ENCODE measurements at regions not wholly inside any gene's neighbourhood (a gene's known extent, or its start where the extent isn't known, plus 50 kb on each side); places are given as distances from the start of the nearest gene placed in this dataset.

GRCh38 chr2:4256351-4256750, 553.0 kb downstream of the DCDC2C start:
- peaks cover 0 to under 1% (median 0%) of the 10 kb centered on the region in 5 donors for H3K27me3 Mint-ChIP-seq
- H3K4me3 Mint-ChIP-seq, result no peak overlapping the region
- no peak for DNase-seq
- POLR2A ChIA-PET, result no interaction called here
- no peak overlapping the region for H3K27ac Mint-ChIP-seq
- no peaks in the 10 kb centered on the region for H3K4me1 Mint-ChIP-seq
- H3K36me3 Mint-ChIP-seq, result no peaks in the 10 kb centered on the region
- no peak for ATAC-seq
- H3K9me3 Mint-ChIP-seq, result peaks cover 0 to 15% (median 0%) of the 10 kb centered on the region in 9 donors

- H3K4me3 Mint-ChIP-seq, result no peak overlapping the region
- H3K4me1 Mint-ChIP-seq, result no peaks in the 10 kb centered on the region
- peaks cover 0 to 15% (median 3%) of the 10 kb centered on the region in 9 donors for H3K9me3 Mint-ChIP-seq
- no peak overlapping the region for H3K27ac Mint-ChIP-seq
- H3K36me3 Mint-ChIP-seq, result no peaks in the 10 kb centered on the region
- no peak for ATAC-seq
- POLR2A ChIA-PET, result no interaction called here
- no peak for DNase-seq
- no peaks in the 10 kb centered on the region for H3K27me3 Mint-ChIP-seq
These were observed 555.2 kb downstream of the DCDC2C start for GRCh38 chr2:4258563-4258962.

- Mint-ChIP-seq H3K27ac (no peak overlapping the region), H3K4me3 (no peak overlapping the region), H3K9me3 (peaks cover 0 to 11% (median 3%) of the 10 kb centered on the region in 9 donors), H3K27me3 (no peaks in the 10 kb centered on the region), H3K36me3 (no peaks in the 10 kb centered on the region), H3K4me1 (no peaks in the 10 kb centered on the region)
- no peak for DNase-seq
- ATAC-seq, result no peak
- POLR2A ChIA-PET, result no interaction called here
These were observed 562.6 kb downstream of the DCDC2C start for GRCh38 chr2:4265936-4266335.

- Mint-ChIP-seq H3K4me3 (no peak overlapping the region), H3K9me3 (peaks cover 0 to 6% (median 0%) of the 10 kb centered on the region in 9 donors), H3K4me1 (no peaks in the 10 kb centered on the region), H3K36me3 (no peaks in the 10 kb centered on the region), H3K27me3 (no peaks in the 10 kb centered on the region), H3K27ac (no peak overlapping the region)
- no peak for DNase-seq
- POLR2A ChIA-PET, result no interaction called here
- no peak for ATAC-seq
These were observed 566.5 kb downstream of the DCDC2C start for GRCh38 chr2:4269885-4270284.

- DNase-seq (no peak), ATAC-seq (no peak)
- Mint-ChIP-seq H3K4me1 (peaks cover 0 to 2% (median 0%) of the 10 kb centered on the region in 4 donors), H3K27ac (no peak overlapping the region), H3K4me3 (no peak overlapping the region), H3K9me3 (peaks cover 2 to 14% (median 6%) of the 10 kb centered on the region in 9 donors), H3K36me3 (no peaks in the 10 kb centered on the region), H3K27me3 (no peaks in the 10 kb centered on the region)
- POLR2A ChIA-PET, result no interaction called here
These were observed 569.0 kb downstream of the DCDC2C start for GRCh38 chr2:4272261-4272858.

- DNase-seq (no peak), ATAC-seq (no peak)
- Mint-ChIP-seq H3K27ac (no peak overlapping the region), H3K9me3 (peaks cover 0 to 28% (median 9%) of the 10 kb centered on the region in 9 donors), H3K36me3 (no peaks in the 10 kb centered on the region), H3K4me3 (no peak overlapping the region), H3K27me3 (no peaks in the 10 kb centered on the region), H3K4me1 (peaks cover 0 to 2% (median 0%) of the 10 kb centered on the region in 4 donors)
- POLR2A ChIA-PET, result no interaction called here
These were observed 575.0 kb downstream of the DCDC2C start for GRCh38 chr2:4278392-4278791.

GRCh38 chr2:4279431-4279830, 576.1 kb downstream of the DCDC2C start:
- Mint-ChIP-seq H3K27me3 (no peaks in the 10 kb centered on the region), H3K9me3 (peaks cover 3 to 28% (median 10%) of the 10 kb centered on the region in 9 donors), H3K4me3 (no peak overlapping the region), H3K27ac (peak overlapping the region in 1 of 10 donors; percentile 33), H3K4me1 (peaks cover 0 to 2% (median 0%) of the 10 kb centered on the region in 4 donors), H3K36me3 (no peaks in the 10 kb centered on the region)
- no peak for DNase-seq
- no peak for ATAC-seq
- POLR2A ChIA-PET, result no interaction called here

- DNase-seq (no peak), ATAC-seq (no peak)
- peaks cover 0 to 4% (median 0%) of the 10 kb centered on the region in 3 donors for H3K36me3 Mint-ChIP-seq
- no peaks in the 10 kb centered on the region for H3K27me3 Mint-ChIP-seq
- POLR2A ChIA-PET, result no interaction called here
- H3K9me3 Mint-ChIP-seq, result peaks cover 0 to 21% (median 3%) of the 10 kb centered on the region in 9 donors
- peaks cover 0 to 4% (median 0%) of the 10 kb centered on the region in 4 donors for H3K4me1 Mint-ChIP-seq
- H3K4me3 Mint-ChIP-seq, result no peak overlapping the region
- H3K27ac Mint-ChIP-seq, result no peak overlapping the region
These were observed 588.1 kb downstream of the DCDC2C start for GRCh38 chr2:4291430-4291829.

- Mint-ChIP-seq H3K4me3 (no peak overlapping the region), H3K36me3 (no peaks in the 10 kb centered on the region), H3K27ac (no peak overlapping the region), H3K4me1 (peaks cover 0 to 11% (median 0%) of the 10 kb centered on the region in 4 donors), H3K9me3 (peaks cover 0 to 14% (median 2%) of the 10 kb centered on the region in 9 donors), H3K27me3 (no peaks in the 10 kb centered on the region)
- POLR2A ChIA-PET, result no interaction called here
- ATAC-seq (no peak), DNase-seq (no peak)
These were observed 592.3 kb downstream of the DCDC2C start for GRCh38 chr2:4295680-4296079.

- Mint-ChIP-seq H3K4me3 (no peak overlapping the region), H3K9me3 (peaks cover 0 to 7% (median 4%) of the 10 kb centered on the region in 9 donors), H3K4me1 (peaks cover 0 to 7% (median 0%) of the 10 kb centered on the region in 4 donors), H3K27me3 (no peaks in the 10 kb centered on the region), H3K36me3 (no peaks in the 10 kb centered on the region), H3K27ac (no peak overlapping the region)
- no peak for ATAC-seq
- DNase-seq, result no peak
- POLR2A ChIA-PET, result no interaction called here
These were observed 597.2 kb downstream of the DCDC2C start for GRCh38 chr2:4300616-4301015.

GRCh38 chr2:4324531-4324930, 621.2 kb downstream of the DCDC2C start:
- H3K4me3 Mint-ChIP-seq, result no peak overlapping the region
- POLR2A ChIA-PET, result no interaction called here
- H3K36me3 Mint-ChIP-seq, result no peaks in the 10 kb centered on the region
- no peak for DNase-seq
- peaks cover 0 to 16% (median 4%) of the 10 kb centered on the region in 9 donors for H3K9me3 Mint-ChIP-seq
- no peaks in the 10 kb centered on the region for H3K4me1 Mint-ChIP-seq
- no peak overlapping the region for H3K27ac Mint-ChIP-seq
- ATAC-seq, result no peak
- no peaks in the 10 kb centered on the region for H3K27me3 Mint-ChIP-seq

GRCh38 chr2:4336864-4337263, 633.5 kb downstream of the DCDC2C start:
- no peak for ATAC-seq
- no peak overlapping the region for H3K27ac Mint-ChIP-seq
- H3K4me3 Mint-ChIP-seq, result no peak overlapping the region
- H3K27me3 Mint-ChIP-seq, result no peaks in the 10 kb centered on the region
- H3K4me1 Mint-ChIP-seq, result no peaks in the 10 kb centered on the region
- no peak for DNase-seq
- no peaks in the 10 kb centered on the region for H3K36me3 Mint-ChIP-seq
- POLR2A ChIA-PET, result no interaction called here
- H3K9me3 Mint-ChIP-seq, result peaks cover 0 to 14% (median 4%) of the 10 kb centered on the region in 9 donors

GRCh38 chr2:4338345-4338744, 635.0 kb downstream of the DCDC2C start:
- no peaks in the 10 kb centered on the region for H3K36me3 Mint-ChIP-seq
- no peaks in the 10 kb centered on the region for H3K27me3 Mint-ChIP-seq
- H3K4me3 Mint-ChIP-seq, result no peak overlapping the region
- H3K27ac Mint-ChIP-seq, result no peak overlapping the region
- DNase-seq, result no peak
- POLR2A ChIA-PET, result no interaction called here
- H3K9me3 Mint-ChIP-seq, result peaks cover 2 to 20% (median 8%) of the 10 kb centered on the region in 9 donors
- no peak for ATAC-seq
- H3K4me1 Mint-ChIP-seq, result no peaks in the 10 kb centered on the region

- POLR2A ChIA-PET, result no interaction called here
- no peaks in the 10 kb centered on the region for H3K27me3 Mint-ChIP-seq
- DNase-seq, result no peak
- ATAC-seq, result no peak
- no peak overlapping the region for H3K27ac Mint-ChIP-seq
- peaks cover 2 to 25% (median 5%) of the 10 kb centered on the region in 9 donors for H3K9me3 Mint-ChIP-seq
- no peak overlapping the region for H3K4me3 Mint-ChIP-seq
- H3K4me1 Mint-ChIP-seq, result no peaks in the 10 kb centered on the region
- no peaks in the 10 kb centered on the region for H3K36me3 Mint-ChIP-seq
These were observed 637.2 kb downstream of the DCDC2C start for GRCh38 chr2:4340536-4340935.
